Stomach smooth muscle (tissue), 2 donors: ENCODE measurements at regions not wholly inside any gene's neighbourhood (a gene's known extent, or its start where the extent isn't known, plus 50 kb on each side); places are given as distances from the start of the nearest gene placed in this dataset.

Source experiments
- H3K27ac ChIP-seq: one replicate; pipeline ENCODE4 v1.7.0; 2013; ENCODE audit warnings: mild to moderate bottlenecking, low read length, inconsistent platforms
- H3K27me3 ChIP-seq, 2 donors: one replicate each; pipeline ENCODE4 v1.7.0; 2013; ENCODE audit warnings: low read length in 2 of 2; ENCODE audit not compliant: insufficient read depth in 2 of 2, control insufficient read depth in 1 of 2
- H3K36me3 ChIP-seq, 2 donors: one replicate each; pipeline ENCODE4 v1.7.0; 2013; ENCODE audit warnings: low read length in 2 of 2; ENCODE audit not compliant: control insufficient read depth in 2 of 2, insufficient read depth in 2 of 2
- H3K4me1 ChIP-seq: one replicate; pipeline ENCODE4 v1.7.0; 2013; ENCODE audit warnings: low read length; ENCODE audit not compliant: control insufficient read depth, insufficient read depth
- H3K4me3 ChIP-seq, 2 donors: one replicate each; pipeline ENCODE4 v1.7.0; 2013; ENCODE audit warnings: low read length in 2 of 2
- H3K9ac ChIP-seq, 2 donors: one replicate each; pipeline ENCODE4 v1.7.0; 2013; ENCODE audit warnings: low read length in 2 of 2, mild to moderate bottlenecking in 1 of 2
- H3K9me3 ChIP-seq, 2 donors: one replicate each; pipeline ENCODE4 v1.7.0; 2013; ENCODE audit warnings: low read length in 2 of 2; ENCODE audit not compliant: control insufficient read depth in 2 of 2
- donor health status: healthy.
- donor health status: Pancreatic carcinoma.

- H3K4me3 ChIP-seq = no peak overlapping the region
- no peaks in the 10 kb centered on the region for H3K9me3 ChIP-seq
- no peaks in the 10 kb centered on the region for H3K36me3 ChIP-seq
- no peak overlapping the region for H3K27ac ChIP-seq
- H3K27me3 ChIP-seq = no peaks in the 10 kb centered on the region
- H3K4me1 ChIP-seq = no peaks in the 10 kb centered on the region
- no peak overlapping the region for H3K9ac ChIP-seq
Observed at GRCh38 chr15:46795685-46796084, 921.6 kb upstream of the SEMA6D start.

GRCh38 chr15:46808834-46809233 is 908.5 kb upstream of the SEMA6D start:
- H3K9me3 ChIP-seq = no peaks in the 10 kb centered on the region
- no peak overlapping the region for H3K27ac ChIP-seq
- no peaks in the 10 kb centered on the region for H3K36me3 ChIP-seq
- no peaks in the 10 kb centered on the region for H3K27me3 ChIP-seq
- H3K4me1 ChIP-seq = no peaks in the 10 kb centered on the region
- H3K4me3 ChIP-seq = no peak overlapping the region
- no peak overlapping the region for H3K9ac ChIP-seq

- Histone ChIP-seq H3K4me3 (no peak overlapping the region), H3K9ac (no peak overlapping the region), H3K9me3 (no peaks in the 10 kb centered on the region), H3K27me3 (no peaks in the 10 kb centered on the region), H3K27ac (no peak overlapping the region), H3K36me3 (no peaks in the 10 kb centered on the region), H3K4me1 (no peaks in the 10 kb centered on the region)
Observed at GRCh38 chr15:46815240-46815639, 902.1 kb upstream of the SEMA6D start.

GRCh38 chr15:46815765-46816164 is 901.5 kb upstream of the SEMA6D start:
- Histone ChIP-seq H3K4me1 (no peaks in the 10 kb centered on the region), H3K9ac (no peak overlapping the region), H3K4me3 (no peak overlapping the region), H3K27ac (no peak overlapping the region), H3K36me3 (no peaks in the 10 kb centered on the region), H3K27me3 (no peaks in the 10 kb centered on the region), H3K9me3 (no peaks in the 10 kb centered on the region)

GRCh38 chr15:46848704-46849103 is 868.6 kb upstream of the SEMA6D start:
- Histone ChIP-seq H3K4me1 (no peaks in the 10 kb centered on the region), H3K9me3 (no peaks in the 10 kb centered on the region), H3K9ac (no peak overlapping the region), H3K27me3 (no peaks in the 10 kb centered on the region), H3K36me3 (no peaks in the 10 kb centered on the region), H3K27ac (no peak overlapping the region), H3K4me3 (no peak overlapping the region)

GRCh38 chr15:46853600-46853999 is 863.7 kb upstream of the SEMA6D start:
- no peaks in the 10 kb centered on the region for H3K36me3 ChIP-seq
- no peaks in the 10 kb centered on the region for H3K9me3 ChIP-seq
- no peaks in the 10 kb centered on the region for H3K27me3 ChIP-seq
- no peak overlapping the region for H3K9ac ChIP-seq
- no peak overlapping the region for H3K4me3 ChIP-seq
- H3K4me1 ChIP-seq = no peaks in the 10 kb centered on the region
- H3K27ac ChIP-seq = no peak overlapping the region

- no peaks in the 10 kb centered on the region for H3K36me3 ChIP-seq
- H3K9ac ChIP-seq = no peak overlapping the region
- H3K9me3 ChIP-seq = no peaks in the 10 kb centered on the region
- no peaks in the 10 kb centered on the region for H3K27me3 ChIP-seq
- no peak overlapping the region for H3K4me3 ChIP-seq
- H3K4me1 ChIP-seq = no peaks in the 10 kb centered on the region
- no peak overlapping the region for H3K27ac ChIP-seq
Observed at GRCh38 chr15:46854564-46854963, 862.7 kb upstream of the SEMA6D start.

GRCh38 chr15:46855388-46855787 is 861.9 kb upstream of the SEMA6D start:
- Histone ChIP-seq H3K27ac (no peak overlapping the region), H3K9ac (no peak overlapping the region), H3K4me1 (no peaks in the 10 kb centered on the region), H3K27me3 (no peaks in the 10 kb centered on the region), H3K4me3 (no peak overlapping the region), H3K36me3 (no peaks in the 10 kb centered on the region), H3K9me3 (no peaks in the 10 kb centered on the region)

GRCh38 chr15:46856839-46857502 is 860.3 kb upstream of the SEMA6D start:
- Histone ChIP-seq H3K9ac (no peak overlapping the region), H3K27me3 (no peaks in the 10 kb centered on the region), H3K27ac (no peak overlapping the region), H3K4me1 (no peaks in the 10 kb centered on the region), H3K36me3 (no peaks in the 10 kb centered on the region), H3K9me3 (no peaks in the 10 kb centered on the region), H3K4me3 (no peak overlapping the region)

GRCh38 chr15:46858150-46858549 is 859.2 kb upstream of the SEMA6D start:
- Histone ChIP-seq H3K9ac (no peak overlapping the region), H3K36me3 (no peaks in the 10 kb centered on the region), H3K4me1 (no peaks in the 10 kb centered on the region), H3K9me3 (no peaks in the 10 kb centered on the region), H3K4me3 (no peak overlapping the region), H3K27me3 (no peaks in the 10 kb centered on the region), H3K27ac (no peak overlapping the region)

- Histone ChIP-seq H3K27ac (no peak overlapping the region), H3K4me1 (no peaks in the 10 kb centered on the region), H3K9ac (no peak overlapping the region), H3K4me3 (no peak overlapping the region), H3K27me3 (no peaks in the 10 kb centered on the region), H3K36me3 (no peaks in the 10 kb centered on the region), H3K9me3 (no peaks in the 10 kb centered on the region)
Observed at GRCh38 chr15:46861796-46862195, 855.5 kb upstream of the SEMA6D start.
